NCI-H1417 (cell line): ENCODE measurements at regions not wholly inside any gene's neighbourhood (a gene's known extent, or its start where the extent isn't known, plus 50 kb on each side); places are given as distances from the start of the nearest gene placed in this dataset.
"Not testable (repeated sequence)": the region's sequence is repeated elsewhere in the genome, so short reads cannot be mapped to it uniquely, and the experiment has no call there.

Experiments
- DNase-seq, 3 experiments: peaks; one replicate each; lab custom pipeline; 2025; lab: John Stamatoyannopoulos, UW

DNA sequence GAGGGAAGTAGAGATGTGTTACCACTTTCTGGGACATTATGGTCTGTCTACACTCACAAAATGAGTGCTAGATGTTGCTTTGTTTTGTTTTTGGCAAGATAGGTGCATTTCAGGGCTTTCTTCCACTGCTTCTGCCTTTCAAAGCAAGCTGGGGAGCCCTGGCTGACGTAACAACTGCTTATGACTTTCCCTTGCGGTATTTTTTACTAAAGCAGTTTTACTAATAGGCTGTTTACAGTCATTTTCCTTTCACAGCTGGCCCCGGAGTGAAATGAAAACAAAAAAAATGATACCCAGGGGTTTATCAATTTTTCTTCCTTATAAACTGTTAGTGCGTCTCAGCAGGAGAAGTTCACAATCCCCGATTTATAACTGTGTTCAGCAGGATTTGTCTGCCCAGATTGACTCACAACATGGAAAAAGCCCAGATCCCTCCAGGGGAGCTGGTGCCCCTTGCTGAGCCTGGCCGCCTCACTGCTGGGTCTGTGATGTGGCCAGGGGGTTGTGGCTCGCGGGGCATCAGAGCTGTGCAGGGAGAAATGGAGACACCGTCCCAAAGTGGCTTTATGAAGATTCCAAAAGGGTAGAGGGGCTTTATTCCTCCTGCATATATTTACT, 184.4 kb upstream of the HS3ST3A1 start:
- no peak for DNase-seq

DNA sequence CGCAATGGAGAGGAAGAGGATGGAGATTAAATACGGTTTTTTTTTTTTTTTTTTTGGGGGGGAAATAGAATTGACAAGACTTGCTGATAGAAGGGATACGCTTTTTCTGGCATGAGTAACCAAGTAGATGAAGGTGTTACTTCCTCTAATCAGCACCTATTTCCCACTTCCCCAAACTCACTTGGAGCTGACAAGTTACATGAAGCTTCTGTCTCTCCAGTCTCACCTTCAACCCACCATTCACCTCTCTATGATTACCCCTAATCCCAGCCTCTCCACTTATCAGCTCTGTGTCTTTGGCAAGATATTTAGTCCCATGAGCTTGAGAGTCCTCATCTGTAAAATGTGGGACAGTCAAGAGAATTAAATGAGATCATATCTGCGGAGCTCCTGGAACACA, 185.9 kb upstream of the HS3ST3A1 start:
- DNase-seq: no peak

DNA sequence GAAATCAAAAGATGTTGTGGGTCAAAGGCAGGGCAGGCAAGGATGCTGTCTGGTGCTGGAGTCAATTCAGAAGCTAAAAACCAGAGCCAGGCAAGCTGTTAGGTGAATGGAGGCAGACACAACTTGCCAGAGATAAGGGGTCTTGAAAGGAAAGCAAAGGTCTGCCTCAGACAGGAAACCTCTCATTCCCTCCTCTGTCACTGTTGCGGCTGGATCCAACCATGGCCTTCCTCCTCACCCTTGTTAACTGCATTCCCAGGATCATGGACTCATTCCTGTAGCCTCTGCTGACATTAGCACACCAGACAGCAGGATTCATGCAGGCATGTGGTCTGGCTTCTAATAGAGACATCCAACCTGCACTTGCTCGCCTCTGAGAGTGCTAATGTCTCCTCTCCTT, 186.7 kb upstream of the HS3ST3A1 start:
- no peak for DNase-seq

DNA sequence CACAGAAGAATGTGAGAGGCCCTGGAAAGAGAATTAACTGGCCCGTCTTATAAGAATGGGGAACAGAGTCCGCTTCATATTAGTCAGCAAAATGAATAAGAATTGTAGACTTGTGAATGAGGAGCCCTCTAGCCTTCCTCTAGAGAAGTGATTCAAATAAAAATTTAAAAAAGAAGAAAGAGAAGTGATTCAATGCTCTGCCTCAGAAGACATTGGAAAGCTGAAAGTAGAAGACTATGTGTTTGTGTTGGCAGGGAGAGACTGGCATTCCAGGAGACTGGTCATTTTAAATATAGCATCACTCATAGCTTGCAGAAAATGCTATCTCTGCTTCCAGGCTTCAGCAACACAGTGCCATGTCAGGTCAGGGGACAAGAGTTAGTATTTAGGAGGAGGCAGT, 190.6 kb upstream of the HS3ST3A1 start:
- no peak for DNase-seq

DNA sequence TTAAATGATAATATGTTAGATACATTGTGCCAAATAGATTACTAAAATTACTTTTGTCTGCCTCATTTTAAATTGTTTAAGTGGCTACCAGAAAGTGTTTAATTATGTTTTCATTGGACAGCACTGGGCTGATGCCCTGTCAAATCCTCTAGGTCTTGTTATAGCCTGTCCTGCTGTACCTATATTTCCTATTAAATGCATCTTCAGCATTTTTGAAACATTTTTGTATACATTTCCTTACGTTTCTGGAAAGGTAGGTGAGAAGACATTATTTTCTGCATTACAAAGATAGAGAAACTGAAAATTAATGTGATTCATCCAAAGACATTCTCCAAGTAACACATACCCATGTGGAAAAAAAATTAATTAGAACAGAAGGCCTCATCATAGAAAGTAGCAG, 192.2 kb upstream of the HS3ST3A1 start:
- DNase-seq: no peak

DNA sequence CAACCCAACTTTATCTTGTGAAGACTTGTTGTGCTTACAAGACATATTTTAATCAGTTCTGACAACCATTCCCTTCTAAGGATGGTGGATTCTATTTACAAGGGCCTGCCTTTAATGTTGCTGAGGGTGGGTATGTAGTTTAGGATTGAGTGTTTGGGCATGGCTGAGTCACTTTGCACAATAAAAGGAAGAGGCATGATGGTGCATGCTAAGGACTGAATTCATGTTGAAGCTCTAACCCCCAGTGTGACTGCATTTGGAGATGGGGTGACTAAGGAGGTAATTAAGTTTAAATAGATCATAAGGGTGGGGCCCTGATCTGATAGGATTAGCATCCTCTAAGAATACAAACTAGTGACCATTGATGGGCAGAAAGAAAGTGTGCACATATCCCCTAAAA, 196.1 kb upstream of the HS3ST3A1 start:
- no peak for DNase-seq

DNA sequence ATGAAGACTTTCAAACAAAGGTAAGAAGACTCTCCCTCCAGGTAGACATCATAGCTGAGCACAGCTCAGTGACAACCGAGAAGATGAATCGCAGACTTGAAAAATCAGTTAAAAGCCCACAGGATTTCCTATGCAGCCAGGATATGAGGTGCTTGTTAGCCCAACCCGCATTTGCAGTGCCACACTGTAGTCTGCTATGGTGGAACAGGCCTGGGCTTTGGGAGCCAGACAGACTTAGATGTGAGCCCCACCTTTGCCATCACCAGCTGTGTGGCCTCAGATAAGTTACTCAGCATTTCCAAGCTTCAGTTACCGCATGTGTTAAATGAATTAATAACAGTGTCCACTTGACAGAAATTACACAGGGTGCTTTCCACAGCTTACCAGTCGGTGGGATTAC, 204.4 kb upstream of the HS3ST3A1 start:
- DNase-seq: no peak

DNA sequence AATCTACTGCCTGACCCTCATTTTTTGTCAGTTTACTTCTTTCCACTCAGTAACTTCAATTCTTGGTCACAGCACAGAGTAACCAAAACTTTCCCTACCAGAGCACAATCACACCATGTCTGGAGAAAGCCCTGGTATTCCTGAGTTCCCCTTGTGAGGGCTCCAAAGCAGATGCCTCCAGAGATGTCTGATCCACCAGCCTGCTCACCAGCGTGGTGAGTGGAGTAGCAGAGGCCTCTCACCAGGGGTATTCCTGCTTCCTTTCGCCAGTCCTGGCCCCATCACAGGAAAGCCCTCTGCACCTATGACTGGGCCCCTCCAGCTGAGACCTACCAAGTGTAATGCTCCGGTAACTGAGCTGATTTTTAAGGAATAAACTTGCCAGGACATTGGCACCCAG, 205.4 kb upstream of the HS3ST3A1 start:
- DNase-seq: no peak

DNA sequence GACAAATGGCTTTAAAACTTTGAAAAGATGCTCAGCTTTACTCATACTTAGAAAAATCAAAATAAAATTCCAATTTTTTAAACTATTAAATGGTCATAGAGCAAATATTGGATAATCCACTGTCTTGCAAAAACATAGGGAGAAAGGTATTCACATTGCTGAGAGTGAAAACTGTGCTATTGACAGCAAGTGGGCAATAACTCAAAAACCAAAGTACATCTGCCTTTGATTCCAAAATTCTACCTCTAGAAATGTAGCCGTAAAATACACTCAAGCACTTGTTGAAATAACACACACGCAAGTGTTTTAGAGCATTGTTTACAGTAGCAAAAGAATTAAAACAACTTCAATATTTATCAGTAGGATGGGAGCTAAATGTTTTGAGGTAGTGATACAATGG, 210.6 kb upstream of the HS3ST3A1 start:
- DNase-seq: no peak

DNA sequence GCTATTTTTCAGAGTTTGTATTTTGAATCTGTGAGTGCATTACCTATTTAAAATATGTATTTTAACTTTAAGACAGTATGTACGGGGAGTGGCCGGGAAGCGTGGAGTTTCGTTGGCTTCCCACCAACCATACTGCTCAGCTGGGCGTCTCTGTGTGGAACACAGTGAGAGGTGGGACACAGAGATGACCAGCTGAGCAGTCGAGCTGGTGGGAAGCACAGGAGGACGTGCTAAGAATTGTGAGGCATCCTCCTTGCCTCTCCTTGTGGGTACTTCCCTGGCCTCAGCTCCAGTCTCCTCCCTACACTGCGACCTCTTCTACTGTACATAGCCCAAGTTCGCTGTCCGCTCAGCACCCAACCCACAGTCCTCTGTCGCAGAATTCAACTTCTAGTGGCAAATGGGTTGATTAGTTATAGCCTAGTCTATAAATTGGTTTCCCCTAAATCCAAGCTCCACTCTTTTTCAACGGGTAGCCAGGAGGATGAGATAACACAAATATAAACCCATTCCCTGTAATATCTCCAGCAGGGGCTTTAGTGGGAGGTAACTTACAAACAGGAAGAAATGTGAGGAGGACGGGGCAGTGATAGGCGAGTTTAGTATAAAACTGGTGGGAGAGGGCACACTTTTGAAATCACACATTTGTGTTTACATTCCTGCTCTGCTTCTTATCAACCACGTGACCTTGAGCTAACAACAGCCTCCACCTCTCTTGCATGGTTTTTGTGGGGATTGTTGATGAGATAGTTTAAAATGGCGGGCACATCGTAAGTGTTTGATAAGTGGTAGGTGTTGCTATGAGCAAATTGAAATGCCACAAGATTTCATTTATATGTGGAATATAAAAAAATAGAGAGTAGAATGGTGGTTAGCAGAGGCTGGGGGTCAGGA, 211.9 kb upstream of the HS3ST3A1 start:
- no peak for DNase-seq

DNA sequence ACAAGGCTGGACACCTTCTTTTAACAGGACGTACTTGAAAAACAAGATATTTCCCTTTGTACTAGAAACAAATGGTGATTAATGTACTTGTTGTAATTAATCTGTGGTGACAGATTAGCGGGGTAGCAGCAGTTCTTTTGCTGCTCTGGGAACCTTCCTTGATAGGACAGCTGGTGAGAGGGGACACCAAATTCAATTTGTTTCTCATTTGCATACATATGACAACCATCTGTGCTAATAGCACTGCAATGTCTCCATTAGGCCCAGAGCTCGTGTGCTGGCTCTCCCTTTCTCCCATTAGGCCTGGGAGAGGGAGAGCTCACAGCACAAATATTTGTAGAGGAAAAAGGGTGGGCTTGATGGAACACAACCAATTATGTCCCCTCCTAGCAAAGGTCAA, 221.0 kb upstream of the HS3ST3A1 start:
- no peak for DNase-seq

DNA sequence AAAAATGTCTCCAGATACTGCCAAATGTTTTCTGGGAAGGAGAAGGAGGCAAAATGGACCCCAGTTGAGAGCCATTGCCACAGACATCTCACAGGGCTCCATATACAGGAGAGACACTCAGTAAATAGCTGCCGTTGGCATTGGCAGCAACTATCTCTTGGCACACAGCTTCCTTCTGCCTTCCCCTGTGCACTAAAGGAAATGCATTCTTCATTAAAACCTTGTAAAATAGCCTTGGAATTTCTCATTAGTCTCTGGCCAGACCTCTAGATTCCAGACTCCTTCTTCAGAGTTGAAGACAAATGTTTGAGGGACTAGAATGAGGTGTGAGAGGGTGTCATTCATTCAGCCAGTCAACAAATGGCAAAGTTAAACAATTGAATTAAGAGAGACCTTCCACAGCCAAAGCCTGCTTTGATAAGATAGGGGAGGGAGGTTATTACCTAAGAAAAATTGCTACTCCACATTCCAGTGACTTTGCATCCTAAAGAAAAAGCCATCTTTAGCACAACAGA, 223.9 kb upstream of the HS3ST3A1 start:
- no peak for DNase-seq

DNA sequence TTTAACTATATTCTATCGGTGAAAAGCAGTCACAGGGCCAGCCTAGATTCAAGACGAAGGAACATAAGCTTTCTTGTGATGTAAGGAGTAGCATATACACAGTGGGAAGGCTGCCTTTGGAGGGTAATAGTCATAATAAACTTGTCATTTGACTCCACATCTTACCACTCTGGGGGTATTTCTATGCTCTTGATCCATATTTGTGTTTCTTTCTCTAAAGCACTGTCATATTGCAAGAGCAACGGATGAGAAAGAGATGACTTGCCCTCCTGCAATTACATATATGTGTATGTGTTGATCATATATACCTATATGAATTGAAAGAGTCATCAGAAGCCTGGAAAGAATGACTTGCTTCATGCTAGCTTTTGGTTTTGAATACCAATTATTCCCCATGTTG, 225.4 kb upstream of the HS3ST3A1 start:
- DNase-seq: no peak

DNA sequence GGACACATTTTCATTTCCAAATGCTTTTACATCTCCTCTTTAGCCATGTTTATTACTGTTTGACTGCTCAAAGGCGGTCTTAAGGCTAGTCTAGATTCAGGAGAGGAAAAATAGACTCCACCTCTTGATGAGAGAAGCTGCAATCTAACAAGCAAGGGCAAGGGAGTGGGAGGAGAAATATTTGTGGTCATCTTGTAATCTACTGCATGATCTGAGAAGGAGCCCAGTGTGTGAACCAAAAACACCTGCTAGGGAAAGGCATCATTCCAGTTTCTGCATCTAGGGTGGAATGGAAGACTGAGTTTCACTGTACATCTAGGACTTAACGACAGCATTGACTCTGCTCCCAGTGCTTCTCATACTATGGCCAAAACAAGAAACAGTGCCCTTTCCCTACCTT, 232.2 kb upstream of the HS3ST3A1 start:
- DNase-seq: no peak

DNA sequence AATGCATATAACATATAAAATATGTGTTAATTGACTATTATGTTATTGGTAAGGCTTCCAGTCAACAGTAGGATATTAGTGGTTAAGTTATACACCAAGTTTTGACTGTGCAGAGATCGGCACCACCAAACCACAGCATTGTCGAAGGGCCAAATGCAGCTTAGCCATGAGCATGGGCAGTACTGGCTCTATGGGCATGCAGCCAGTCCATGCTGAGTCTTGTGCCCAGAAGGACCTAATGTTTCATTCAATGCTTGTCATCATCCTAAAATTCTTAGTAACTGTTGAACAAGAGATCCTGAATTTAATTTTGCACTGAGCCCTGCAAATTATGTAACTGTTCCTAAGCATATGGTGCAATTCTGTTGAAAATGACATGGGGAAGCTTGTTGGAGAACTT, 233.4 kb upstream of the HS3ST3A1 start:
- no peak for DNase-seq

DNA sequence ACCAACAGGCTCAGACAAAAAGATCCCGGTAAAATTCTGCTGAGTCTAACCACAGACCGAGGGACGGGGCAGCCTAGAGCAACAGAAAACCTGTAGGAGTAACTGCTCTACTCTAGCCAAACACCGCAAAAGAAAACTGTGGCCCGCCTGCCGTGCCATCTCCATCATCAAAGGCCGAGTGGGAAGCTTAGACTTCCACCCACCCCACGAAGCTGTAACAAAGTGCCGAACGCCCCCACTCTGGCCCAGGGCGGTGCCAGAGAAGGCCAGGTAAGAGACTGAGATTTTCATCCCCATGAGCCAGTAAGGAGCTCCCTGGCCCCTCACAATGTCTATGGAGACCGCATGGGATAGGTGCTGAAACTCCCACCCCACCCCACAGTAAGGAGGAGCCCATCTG, 231.9 kb upstream of the COX10 start:
- no peak for DNase-seq

DNA sequence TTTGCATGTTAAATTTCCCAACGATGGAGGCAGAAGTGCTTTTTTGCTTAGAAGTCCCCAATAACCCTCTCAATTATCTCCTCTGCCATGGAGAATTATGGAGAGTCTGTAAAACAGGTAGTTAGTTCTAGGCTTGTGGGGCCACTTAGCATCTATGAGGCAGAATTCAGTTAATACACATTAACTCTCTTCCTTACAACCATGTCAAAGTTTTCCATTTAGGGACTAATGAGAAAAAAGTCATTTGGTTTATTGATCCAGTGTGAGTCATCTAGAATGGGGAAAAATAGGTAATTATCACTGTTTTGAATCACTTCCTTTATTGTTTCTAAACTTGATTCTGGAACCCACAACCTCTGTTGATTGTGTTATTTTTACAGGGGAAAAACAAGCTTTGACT, 229.1 kb upstream of the COX10 start:
- DNase-seq: no peak

DNA sequence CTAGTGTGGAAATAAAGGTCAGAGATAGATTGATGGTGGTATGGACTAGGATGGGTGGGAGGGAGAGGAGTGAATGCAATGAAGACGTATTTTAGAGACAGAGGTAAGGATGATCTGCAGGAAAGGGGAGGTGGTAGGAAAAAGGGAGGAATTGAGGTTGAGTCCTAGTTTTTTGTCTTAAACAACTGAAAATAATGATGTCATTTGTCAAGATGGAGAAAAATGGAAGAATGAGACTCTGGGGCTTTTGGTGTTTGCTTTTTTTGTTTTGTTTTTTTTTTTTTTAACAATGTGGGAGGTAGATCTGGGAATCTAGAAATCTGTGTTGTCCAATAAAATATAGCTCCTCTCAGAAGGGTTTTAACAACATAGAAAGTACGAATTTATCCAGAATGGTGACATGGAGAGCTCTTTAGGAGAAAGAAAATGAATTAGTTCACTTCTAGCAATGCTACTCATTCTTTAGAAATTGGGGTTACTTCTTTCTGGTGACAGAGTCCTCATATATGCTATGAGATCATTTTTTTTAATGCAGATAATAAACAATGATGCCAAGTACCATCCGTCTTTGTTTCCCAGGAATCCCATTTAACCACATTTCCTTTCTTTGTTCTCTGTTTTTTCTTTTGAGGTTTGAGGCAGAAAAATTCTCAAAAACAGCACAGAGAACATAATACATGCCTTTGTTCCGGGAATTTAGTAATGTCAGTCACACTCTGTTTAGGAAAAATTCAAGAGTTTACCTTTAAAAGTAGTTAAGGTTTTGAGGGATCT, 225.3 kb upstream of the COX10 start:
- DNase-seq: no peak

DNA sequence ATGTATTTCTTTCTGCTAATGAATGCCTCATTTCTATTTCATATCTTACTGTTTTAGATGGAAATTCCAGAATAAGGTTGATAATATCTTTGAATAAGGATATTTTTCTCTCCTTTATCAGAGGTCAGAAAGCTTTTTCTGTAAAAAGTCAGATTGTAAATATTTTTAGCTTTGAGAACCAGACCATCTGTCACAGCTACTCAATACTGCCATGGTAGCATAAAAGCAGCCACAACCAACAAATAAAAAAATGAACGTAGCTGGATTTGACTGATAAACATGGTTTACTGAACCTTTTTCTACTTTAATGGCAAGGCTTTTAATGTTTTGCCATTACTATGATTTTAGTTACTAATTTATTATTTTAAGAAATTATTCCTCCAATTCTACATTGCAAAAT, 217.4 kb upstream of the COX10 start:
- DNase-seq: no peak

DNA sequence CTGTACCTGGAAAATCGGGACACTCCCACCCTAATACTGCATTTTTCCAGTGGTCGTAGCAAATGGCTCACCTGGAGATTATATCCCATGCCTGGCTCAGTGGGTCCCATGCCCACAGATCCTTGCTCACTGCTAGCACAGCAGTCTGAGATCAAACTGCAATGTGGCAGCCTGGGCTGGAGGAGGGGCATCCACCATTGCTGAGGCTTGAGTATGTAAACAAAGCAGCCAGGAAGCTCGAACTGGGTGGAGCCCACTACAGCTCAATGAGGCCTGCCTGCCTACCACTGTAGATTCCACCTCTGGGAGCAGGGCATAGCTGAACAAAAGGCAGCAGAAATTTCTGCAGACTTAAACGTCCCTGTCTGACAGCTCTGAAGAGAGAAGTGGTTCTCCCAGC, 213.6 kb upstream of the COX10 start:
- DNase-seq: not testable (repeated sequence)

DNA sequence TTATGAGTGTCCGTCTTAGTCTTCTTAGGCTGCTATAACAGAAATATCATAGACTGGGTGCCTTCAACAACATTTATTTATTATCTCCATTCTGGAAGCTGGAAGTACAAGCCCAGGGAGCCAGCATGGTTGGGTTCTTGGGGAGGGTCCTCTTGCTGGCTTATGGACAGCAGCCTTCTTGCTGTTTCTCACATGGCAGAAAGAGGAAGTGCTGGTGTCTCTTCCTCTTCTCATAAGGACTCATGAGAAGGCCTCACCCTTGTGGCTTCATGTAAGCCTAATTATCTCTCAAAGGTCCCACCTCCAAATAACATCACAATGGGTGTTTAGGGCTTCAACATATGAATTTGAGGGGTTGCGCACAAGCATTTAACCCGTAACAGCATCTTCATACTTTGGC, 207.0 kb upstream of the COX10 start:
- no peak for DNase-seq

DNA sequence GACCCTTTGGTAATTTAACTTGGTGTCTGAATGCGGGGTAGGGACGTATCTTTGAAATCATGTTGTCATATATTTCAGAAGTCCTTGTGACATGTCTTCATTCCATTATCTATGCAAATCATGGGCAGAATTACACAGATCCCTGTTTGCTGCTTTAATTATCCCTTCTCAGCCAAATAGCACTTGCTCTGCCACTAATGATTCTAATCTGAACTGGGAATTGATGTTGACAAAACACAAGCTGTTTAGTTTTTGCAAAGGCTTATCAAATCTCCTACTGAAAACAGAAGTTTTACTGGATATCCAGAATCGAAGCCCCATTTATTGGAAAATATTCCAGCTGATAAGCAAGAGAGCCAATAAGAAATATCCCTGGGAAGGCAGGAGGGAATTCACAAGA, 205.9 kb upstream of the COX10 start:
- DNase-seq: no peak

DNA sequence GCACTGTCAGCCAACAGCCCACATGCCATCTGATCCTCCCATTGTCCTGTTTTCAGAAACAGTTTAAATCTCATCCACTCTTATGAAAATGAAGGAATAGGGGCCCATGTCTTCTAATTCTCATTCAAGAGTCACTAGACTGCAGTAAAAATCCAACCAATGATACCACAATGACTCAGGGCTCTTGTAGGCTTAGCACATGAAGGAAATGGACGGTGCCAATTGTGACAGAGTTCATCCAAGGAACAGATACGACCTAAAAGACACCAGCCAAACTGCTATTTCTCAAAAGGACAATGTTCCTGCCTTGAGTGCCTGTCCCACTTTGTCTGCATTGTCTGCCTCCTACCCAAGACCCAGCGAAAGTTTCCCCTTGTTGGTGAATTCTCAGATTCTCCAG, 204.8 kb upstream of the COX10 start:
- DNase-seq: no peak
